Sigmoid colon (tissue), 6 donors: ENCODE measurements at regions not wholly inside any gene's neighbourhood (a gene's known extent, or its start where the extent isn't known, plus 50 kb on each side); places are given as distances from the start of the nearest gene placed in this dataset.

Experiments used
- DNase-seq: peaks from one replicate; pipeline ENCODE4 v3.0.0-alpha.2; 2019
- H3K27ac ChIP-seq, 4 donors: fragments of 200-600 bp; sonication (generic); one replicate each; pipeline ENCODE4 v1.5.1; 2016 to 2019; ENCODE audit warnings: mild to moderate bottlenecking in 1 of 4
- H3K27me3 ChIP-seq, 3 donors: fragments of 200-600 bp; sonication (generic); one replicate each; pipeline ENCODE4 v1.5.1; 2019; ENCODE audit warnings: mild to moderate bottlenecking in 1 of 3
- H3K36me3 ChIP-seq, 4 donors: fragments of 200-600 bp; sonication (generic); one replicate each; pipeline ENCODE4 v1.5.1; 2016 to 2019
- H3K4me1 ChIP-seq, 4 donors: fragments of 200-600 bp; sonication (generic); one replicate each; pipeline ENCODE4 v1.5.1; 2017 to 2019
- H3K4me3 ChIP-seq, 4 donors: fragments of 200-600 bp; sonication (generic); one replicate each; pipeline ENCODE4 v1.5.1; 2017 to 2019; ENCODE audit warnings: mild to moderate bottlenecking in 2 of 4, moderate library complexity in 1 of 4
- H3K9me3 ChIP-seq, 4 donors: fragments of 200-600 bp in 3 of 4; sonication (generic) in 3 of 4; one replicate each; pipeline versions ENCODE4 v1.5.1 to v1.6.1; 2013 to 2019
- CTCF ChIP-seq, 4 experiments: fragments of 450-650 bp in 3 of 4; fragments of 200-600 bp in 1 of 4; IDR thresholded peaks; one replicate each; pipeline ENCODE4 v1.5.1; 2016 to 2019; ENCODE audit warnings: antibody characterized with exemption in 4 of 4, mild to moderate bottlenecking in 3 of 4, moderate library complexity in 2 of 4
- EP300 ChIP-seq, 4 donors: sonication (generic); formaldehyde crosslinking; IDR thresholded peaks; one replicate each; pipeline ENCODE4 v1.6.1; 2017; ENCODE audit warnings: antibody characterized with exemption in 4 of 4
- POLR2A ChIP-seq, 2 donors: fragments of 450-650 bp; IDR thresholded peaks; one replicate each; pipeline ENCODE4 v1.6.1; 2016; ENCODE audit warnings: antibody characterized with exemption in 2 of 2, mild to moderate bottlenecking in 2 of 2, moderate library complexity in 2 of 2
- POLR2AphosphoS5 ChIP-seq, 4 donors: sonication (generic); formaldehyde crosslinking; IDR thresholded peaks; one replicate each; pipeline ENCODE4 v1.6.1; 2017; ENCODE audit warnings: antibody characterized with exemption in 4 of 4
- WGBS, 2 donors: extraction: QIAGEN DNeasy Blood & Tissue Kit; methylation state at CpG; one replicate each; pipeline ENCODE4 v1.1.7; 2013; 5-methylcytosine and 5-hydroxymethylcytosine counted together
- intact Hi-C: fragments of 100-400 bp; cut with DNase I; formaldehyde crosslinking; loops from one replicate; pipeline ENCODE4 v1.15.1; 2023
- donor health status: healthy with polysubstance abuse.
- donor health status: healthy.

GRCh38 chr4:137707626-137708025 is 175.3 kb upstream of the PCDH18 start:
- intact Hi-C loops = loop anchor here (10.0 kb wide), 1 partner anchor 93 kb away; no protein-coding TSS in a partner anchor
- 68 to 83% methylated on average over 2 of the region's 2 CpGs for WGBS, 2 donors
- H3K36me3 ChIP-seq = no peaks in the 10 kb centered on the region
- DNase-seq = no peak
- H3K27ac ChIP-seq = peak overlapping the region in 2 of 4 donors; percentile 43 to 46
- H3K9me3 ChIP-seq = no peaks in the 10 kb centered on the region
- peaks cover 0 to 52% (median 38%) of the 10 kb centered on the region in 4 donors for H3K4me1 ChIP-seq
- no peaks in the 10 kb centered on the region for H3K27me3 ChIP-seq
- TF ChIP-seq POLR2AphosphoS5 (IDR thresholded peaks at IDR 0.05) = peak in 1 of 4 donors; percentile 33
- TF ChIP-seq EP300 (IDR thresholded peaks at IDR 0.05) = no peak
- TF ChIP-seq CTCF (IDR thresholded peaks at IDR 0.05) = no peak
- no peak overlapping the region for H3K4me3 ChIP-seq

GRCh38 chr4:137707102-137707620 is 174.9 kb upstream of the PCDH18 start:
- Histone ChIP-seq H3K36me3 (no peaks in the 10 kb centered on the region), H3K4me3 (no peak overlapping the region), H3K4me1 (peaks cover 0 to 56% (median 41%) of the 10 kb centered on the region in 4 donors), H3K9me3 (no peaks in the 10 kb centered on the region), H3K27me3 (no peaks in the 10 kb centered on the region), H3K27ac (peak overlapping the region in 2 of 4 donors; percentile 43 to 46)
- no peak for DNase-seq
- TF ChIP-seq POLR2AphosphoS5 (IDR thresholded peaks at IDR 0.05) (no peak), POLR2A (IDR thresholded peaks at IDR 0.05) (no peak), EP300 (IDR thresholded peaks at IDR 0.05) (no peak), CTCF (IDR thresholded peaks at IDR 0.05) (no peak)
- intact Hi-C loops = loop anchor here (10.0 kb wide), 1 partner anchor 92 kb away; no protein-coding TSS in a partner anchor

- no peak for DNase-seq
- no peaks in the 10 kb centered on the region for H3K36me3 ChIP-seq
- TF ChIP-seq POLR2A (IDR thresholded peaks at IDR 0.05) = no peak
- TF ChIP-seq EP300 (IDR thresholded peaks at IDR 0.05) = peak in 1 of 4 donors; percentile 23
- TF ChIP-seq CTCF (IDR thresholded peaks at IDR 0.05) = no peak
- TF ChIP-seq POLR2AphosphoS5 (IDR thresholded peaks at IDR 0.05) = peak; percentile 63 to 89 (median 82)
- H3K9me3 ChIP-seq = no peaks in the 10 kb centered on the region
- intact Hi-C loops = loop anchor here (10.0 kb wide), 1 partner anchor 90 kb away; no protein-coding TSS in a partner anchor
- H3K27me3 ChIP-seq = no peaks in the 10 kb centered on the region
- peak overlapping the region; percentile 54 to 74 (median 70) for H3K27ac ChIP-seq
- no peak overlapping the region for H3K4me3 ChIP-seq
- peaks cover 0 to 68% (median 44%) of the 10 kb centered on the region in 4 donors for H3K4me1 ChIP-seq
- 31 to 49% methylated on average over 3 of the region's 3 CpGs for WGBS, 2 donors
Measured at GRCh38 chr4:137705171-137705783, 173.0 kb upstream of the PCDH18 start.

- intact Hi-C loops = loop anchor here (5.0 to 10.0 kb wide), 3 partner anchors 41 to 171 kb away; partner anchors contain the start of gene PCDH18
- no peak for DNase-seq
- Histone ChIP-seq H3K27ac (peak overlapping the region; percentile 19 to 74 (median 70)), H3K36me3 (no peaks in the 10 kb centered on the region), H3K4me1 (peaks cover 0 to 76% (median 47%) of the 10 kb centered on the region in 4 donors), H3K4me3 (no peak overlapping the region), H3K9me3 (no peaks in the 10 kb centered on the region), H3K27me3 (no peaks in the 10 kb centered on the region)
- TF ChIP-seq POLR2AphosphoS5 (IDR thresholded peaks at IDR 0.05) (peak in 3 of 4 donors; percentile 15 to 57 (median 37)), EP300 (IDR thresholded peaks at IDR 0.05) (no peak)
Measured at GRCh38 chr4:137703195-137703594, 170.9 kb upstream of the PCDH18 start.

GRCh38 chr4:137702512-137702911 is 170.2 kb upstream of the PCDH18 start:
- Histone ChIP-seq H3K9me3 (no peaks in the 10 kb centered on the region), H3K4me3 (no peak overlapping the region), H3K4me1 (peaks cover 0 to 73% (median 43%) of the 10 kb centered on the region in 4 donors), H3K27ac (peak overlapping the region in 3 of 4 donors; percentile 8 to 74 (median 73)), H3K36me3 (no peaks in the 10 kb centered on the region), H3K27me3 (no peaks in the 10 kb centered on the region)
- DNase-seq = no peak
- WGBS, 2 donors = 57 to 61% methylated on average over 2 of the region's 2 CpGs
- intact Hi-C loops = loop anchor here (5.0 to 10.0 kb wide), 3 partner anchors 40 to 170 kb away; partner anchors contain the start of gene PCDH18
- TF ChIP-seq POLR2AphosphoS5 (IDR thresholded peaks at IDR 0.05) (no peak), POLR2A (IDR thresholded peaks at IDR 0.05) (no peak), CTCF (IDR thresholded peaks at IDR 0.05) (no peak), EP300 (IDR thresholded peaks at IDR 0.05) (no peak)
